HEK293 (cell line): ENCODE measurements at regions not wholly inside any gene's neighbourhood (a gene's known extent, or its start where the extent isn't known, plus 50 kb on each side); places are given as distances from the start of the nearest gene placed in this dataset.

Experiments
- ZNF157 ChIP-seq: fragments of 450-650 bp; formaldehyde crosslinking; IDR thresholded peaks from 2 replicates; pipeline ENCODE4 v1.5.1; 2016; ENCODE audit warnings: missing biosample characterization, missing genetic modification characterization
- TF ChIP-seq, protein P1 (sequence below): fragments of 450-650 bp; formaldehyde crosslinking; IDR thresholded peaks from 2 replicates; pipeline ENCODE4 v1.5.1; 2016; ENCODE audit warnings: missing biosample characterization, missing genetic modification characterization

DNA sequence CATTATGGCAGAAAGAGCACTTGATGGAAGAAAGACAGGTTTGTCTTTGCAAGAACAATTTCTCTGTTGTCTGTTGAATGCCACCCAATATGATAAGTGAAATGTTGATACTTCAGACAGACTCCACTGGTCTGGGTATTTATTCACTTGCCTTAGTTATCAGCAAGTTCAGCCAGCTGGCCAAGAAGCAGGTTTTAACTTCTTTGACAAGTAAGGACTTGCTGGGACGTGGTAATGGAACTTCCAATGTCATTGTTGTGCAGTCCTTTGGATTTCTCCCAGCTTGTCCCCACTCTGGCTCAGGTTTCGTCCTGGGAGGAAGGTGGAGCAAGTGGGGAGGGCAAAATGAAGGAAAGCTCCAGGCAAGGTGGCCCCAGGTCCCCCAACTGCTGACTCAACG, 497.4 kb downstream of the RPS24 start:
- TF ChIP-seq, protein P1, sequence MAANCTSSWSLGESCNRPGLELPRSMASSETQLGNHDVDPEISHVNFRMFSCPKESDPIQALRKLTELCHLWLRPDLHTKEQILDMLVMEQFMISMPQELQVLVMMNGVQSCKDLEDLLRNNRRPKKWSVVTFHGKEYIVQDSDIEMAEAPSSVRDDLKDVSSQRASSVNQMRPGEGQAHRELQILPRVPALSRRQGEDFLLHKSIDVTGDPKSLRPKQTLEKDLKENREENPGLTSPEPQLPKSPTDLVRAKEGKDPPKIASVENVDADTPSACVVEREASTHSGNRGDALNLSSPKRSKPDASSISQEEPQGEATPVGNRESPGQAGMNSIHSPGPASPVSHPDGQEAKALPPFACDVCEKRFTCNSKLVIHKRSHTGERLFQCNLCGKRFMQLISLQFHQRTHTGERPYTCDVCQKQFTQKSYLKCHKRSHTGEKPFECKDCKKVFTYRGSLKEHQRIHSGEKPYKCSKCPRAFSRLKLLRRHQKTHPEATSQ (tag by site-specific recombination), result no peak
- no peak for TF ChIP-seq ZNF157 (tag by site-specific recombination)
